ENCODE measurements at regions not wholly inside any gene's neighbourhood (a gene's known extent, or its start where the extent isn't known, plus 50 kb on each side); places are given as distances from the start of the nearest gene placed in this dataset.
"Not testable (repeated sequence)": the region's sequence is repeated elsewhere in the genome, so short reads cannot be mapped to it uniquely, and the experiment has no call there.

GRCh38 chr4:38442073-38442788 is 221.8 kb upstream of the KLF3 start:
- DNase-seq = no peak

DNA sequence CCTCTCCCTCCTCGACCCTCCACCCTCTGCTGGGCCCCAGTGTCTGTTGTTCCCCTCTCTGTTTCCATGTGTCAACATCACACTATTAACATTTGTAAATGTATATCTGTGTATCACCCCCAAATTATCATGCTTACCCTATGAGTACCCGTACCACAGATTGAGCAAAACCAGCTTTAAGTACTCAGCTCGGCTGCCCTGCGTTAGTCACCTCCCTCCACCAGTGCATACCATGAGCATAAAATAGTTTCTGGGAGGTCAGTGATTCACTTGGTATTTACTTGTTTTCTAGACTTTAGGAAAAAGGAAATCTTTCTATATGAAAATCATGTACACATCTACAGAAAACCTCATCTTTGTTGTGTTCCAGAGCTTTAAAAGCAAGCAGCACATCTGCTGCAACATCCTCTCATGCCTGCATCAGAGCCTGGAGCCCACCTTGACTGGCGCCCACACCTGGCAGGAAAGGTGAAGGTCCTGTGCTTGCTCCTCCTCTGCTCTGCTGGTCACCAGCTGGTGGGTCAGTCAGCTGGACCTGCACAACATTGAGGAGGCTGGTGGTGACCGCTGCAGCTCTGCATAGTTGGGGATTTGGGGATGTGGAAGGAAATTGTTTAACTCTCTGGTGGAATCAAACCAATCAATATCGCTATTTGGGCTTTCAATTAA is 214.4 kb upstream of the KLF3 start:
- no peak for DNase-seq

GRCh38 chr4:38452009-38452408 is 212.0 kb upstream of the KLF3 start:
- DNase-seq = no peak

DNA sequence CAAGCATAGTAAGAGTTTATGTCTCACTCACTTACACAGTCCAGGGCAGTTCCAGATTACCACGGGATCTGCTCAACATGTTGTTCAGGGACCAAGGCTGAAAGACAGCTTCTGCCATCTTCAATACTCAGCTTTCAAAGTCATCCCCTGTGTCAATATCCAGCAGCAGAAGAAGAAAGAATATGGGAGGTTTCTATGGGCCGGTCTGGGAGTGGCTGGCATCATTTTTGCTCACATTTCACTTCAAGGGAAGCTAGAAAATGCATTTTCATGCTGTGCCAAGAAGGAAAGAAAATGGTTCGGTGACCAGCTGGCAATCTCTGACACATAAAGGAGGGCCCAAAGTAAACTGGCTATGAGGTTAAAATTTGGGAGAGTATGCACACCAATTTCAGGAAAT is 211.5 kb upstream of the KLF3 start:
- no peak for DNase-seq

DNA sequence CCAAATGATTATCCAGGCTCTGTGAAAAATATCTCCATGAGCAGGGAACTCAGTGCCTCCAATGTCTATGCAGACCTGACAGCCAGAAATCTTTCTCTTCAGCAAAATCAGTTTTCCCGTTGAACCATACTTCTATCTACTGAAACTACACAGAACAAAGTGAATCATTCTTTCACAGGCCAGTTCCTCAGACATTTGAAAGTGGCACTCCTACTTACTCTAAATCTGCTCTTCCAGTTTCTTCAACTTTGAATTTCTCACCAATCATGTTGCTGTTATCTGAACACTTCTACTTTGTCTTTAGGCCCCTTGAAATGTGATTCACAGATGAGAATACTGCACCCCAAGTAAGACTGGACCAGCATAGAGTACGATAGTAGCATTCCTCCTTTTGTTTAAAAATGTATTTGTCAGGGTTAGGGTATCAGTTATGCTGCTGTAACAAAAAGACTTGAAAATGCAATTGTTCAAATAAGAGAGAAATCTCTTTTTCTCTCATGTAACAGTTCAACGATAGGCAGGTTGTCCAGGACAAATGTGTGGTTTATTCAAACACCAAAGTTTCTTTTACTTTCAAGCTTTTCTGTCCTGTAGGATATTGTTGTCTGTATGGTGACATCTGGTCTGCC is 210.6 kb upstream of the KLF3 start:
- no peak for DNase-seq

DNA sequence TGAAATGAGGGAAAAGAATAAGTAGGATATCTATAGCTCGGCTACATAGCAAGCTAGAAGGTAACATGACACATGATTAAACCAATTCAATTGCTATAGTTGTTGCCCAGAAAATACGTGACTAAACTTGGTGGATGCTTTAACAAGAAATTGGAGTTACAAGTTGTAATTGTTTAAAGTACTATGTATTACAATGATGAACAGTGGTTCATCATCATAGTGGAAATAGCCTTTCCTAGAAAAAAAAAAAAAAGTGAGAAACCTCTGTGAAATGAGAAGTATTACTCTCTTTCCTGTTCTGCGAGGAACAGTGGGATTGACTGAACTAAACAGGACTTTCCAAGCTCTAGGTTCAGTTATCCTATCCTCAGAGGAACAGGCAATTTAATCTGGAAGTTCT is 209.7 kb upstream of the KLF3 start:
- no peak for DNase-seq

- no peak for DNase-seq
Measured at GRCh38 chr4:38455092-38455862, 208.7 kb upstream of the KLF3 start.

- DNase-seq = no peak
Measured at GRCh38 chr4:38456096-38456495, 207.9 kb upstream of the KLF3 start.

GRCh38 chr4:38461342-38461741 is 202.7 kb upstream of the KLF3 start:
- DNase-seq = no peak

DNA sequence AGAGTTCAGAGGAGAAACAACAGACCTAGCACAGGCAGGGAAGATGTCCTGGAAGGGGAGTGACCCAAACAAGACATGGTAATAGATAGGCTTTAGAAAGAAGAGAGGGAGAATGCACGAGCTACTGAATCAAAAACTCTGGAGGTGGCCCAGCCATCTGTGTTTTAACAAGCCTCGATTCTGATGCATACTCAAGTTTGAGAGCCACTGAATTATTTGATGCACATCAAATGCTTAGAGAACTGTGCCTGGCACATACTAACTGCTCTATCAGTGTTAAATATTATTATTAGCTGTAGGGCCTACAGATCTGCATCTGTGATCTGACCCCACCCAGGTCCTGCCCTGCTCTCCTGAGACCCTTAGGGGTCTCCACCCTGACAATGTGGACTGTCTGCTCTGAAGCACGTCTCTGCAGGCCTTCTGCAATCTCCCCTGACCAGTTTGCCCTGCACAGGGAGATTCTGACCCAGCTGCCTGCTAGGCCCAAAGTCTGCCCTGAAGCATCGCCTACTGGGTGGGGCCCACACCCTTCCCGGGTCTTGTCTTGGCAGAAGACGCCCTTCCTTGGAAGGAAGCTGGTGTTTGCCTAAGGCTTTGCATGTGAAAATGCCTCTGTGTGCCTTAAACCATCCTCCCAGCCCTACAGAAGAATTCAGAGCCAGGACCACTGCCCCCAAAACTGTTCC is 201.5 kb upstream of the KLF3 start:
- no peak for DNase-seq

DNA sequence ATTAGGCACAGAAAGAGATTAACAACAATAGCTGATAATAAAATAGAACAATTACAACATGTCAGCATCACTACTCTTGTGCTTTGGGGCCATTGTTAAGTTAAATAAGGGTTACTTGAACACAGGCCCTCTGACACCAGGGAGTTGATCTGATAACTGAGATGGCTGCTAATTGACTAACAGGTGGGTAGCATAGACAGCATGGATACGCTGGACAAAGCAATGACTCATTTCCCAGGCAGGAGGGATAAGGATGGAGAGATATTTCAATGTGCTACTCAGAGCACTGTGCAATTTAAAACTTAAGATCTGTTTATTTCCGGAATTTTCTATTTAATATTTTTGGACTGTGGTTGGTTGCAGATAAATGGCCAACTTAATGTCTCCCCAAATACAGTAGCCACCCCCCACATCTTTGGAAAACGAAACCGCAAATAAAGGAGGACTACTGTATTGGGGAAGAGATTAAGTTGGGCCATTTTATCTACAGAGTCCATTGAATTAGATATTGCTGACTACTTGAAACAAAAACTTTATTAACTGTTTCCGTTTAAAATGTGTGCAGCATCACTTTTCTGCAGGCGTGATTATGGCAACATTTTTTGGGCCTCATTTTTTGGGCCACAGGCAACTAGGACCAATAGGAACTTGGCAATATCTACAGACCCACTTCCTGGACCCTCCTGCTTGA is 200.6 kb upstream of the KLF3 start:
- DNase-seq = no peak

DNA sequence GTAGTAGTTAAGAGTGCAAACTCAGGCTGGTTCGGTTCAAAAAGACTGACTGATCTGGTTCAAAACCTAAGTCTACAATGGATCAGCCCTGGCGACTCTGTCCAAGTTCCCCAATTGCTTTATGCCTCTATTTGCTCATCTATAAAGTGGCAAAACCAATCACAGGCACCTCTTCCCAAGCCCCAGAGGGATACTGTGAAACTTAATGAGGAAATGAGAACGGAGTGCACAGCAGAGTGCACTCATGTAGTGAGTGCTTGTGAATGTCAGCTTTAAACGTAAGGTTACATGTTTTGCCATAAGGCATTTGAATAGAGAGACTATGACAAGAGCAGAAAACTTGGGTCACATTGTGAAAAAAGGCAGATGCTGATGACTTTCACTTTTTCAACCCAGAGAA is 199.7 kb upstream of the KLF3 start:
- DNase-seq = no peak

DNA sequence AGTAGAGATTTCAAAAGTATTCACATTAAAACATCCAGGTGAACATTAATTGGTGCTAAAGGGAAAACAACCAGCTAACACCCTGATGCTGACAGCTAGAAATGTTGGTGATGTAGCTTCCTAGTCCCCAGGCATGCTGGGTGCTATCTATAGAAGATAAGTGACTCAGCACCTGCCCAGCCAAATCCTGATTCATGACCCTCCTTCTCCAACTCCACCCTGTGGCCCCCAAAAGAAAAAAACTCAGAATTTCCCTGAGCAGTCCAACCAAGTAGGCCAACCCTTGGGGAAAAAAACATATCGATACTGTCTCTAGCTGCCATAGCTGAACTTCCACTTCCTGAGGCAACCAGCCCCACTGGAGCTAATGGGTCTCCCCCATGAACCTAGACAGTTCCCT is 197.6 kb upstream of the KLF3 start:
- no peak for DNase-seq

DNA sequence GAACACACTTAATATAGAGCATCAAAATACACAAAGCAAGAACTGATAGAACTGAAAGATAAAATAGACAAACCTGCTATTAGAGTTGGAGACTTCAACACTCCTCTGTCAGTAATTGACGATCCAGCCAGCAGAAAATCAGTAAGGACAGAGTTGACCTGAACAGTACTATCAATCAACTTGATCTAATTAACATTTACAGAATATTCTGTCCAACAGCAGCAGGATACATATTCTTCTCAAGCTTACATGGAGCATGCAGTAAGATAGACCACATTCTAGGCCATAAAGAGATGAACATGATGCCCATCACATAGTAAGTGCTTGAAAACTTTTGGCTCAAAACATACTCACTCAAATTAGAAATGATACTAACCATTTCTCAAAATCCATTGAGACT is 196.7 kb upstream of the KLF3 start:
- DNase-seq = no peak

DNA sequence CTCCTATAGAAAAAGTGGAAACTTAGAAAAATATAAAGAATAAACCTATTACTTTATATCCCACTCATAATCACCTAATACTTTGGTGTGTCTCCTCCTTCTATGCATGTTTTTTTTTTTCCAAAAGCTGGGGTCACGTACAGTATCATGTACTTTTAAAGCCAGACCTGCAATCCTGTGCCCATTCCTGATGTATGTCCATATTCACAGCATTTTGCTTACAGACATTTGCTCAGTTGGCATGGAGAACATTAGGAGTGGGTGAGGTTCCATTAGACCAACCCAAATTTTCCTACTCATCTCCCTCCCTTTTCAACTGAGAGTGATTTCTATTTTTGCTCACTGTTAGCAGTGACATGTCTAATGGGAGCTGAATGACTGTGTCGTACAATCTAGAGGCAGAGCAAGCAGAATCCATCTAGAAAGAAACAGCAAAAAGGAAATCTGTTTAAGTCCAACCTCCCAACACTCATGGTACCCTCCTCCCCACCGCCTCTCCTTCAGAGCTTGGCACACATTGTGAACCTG is 195.6 kb upstream of the KLF3 start:
- no peak for DNase-seq

- DNase-seq = no peak
Measured at GRCh38 chr4:38469410-38469809, 194.6 kb upstream of the KLF3 start.

DNA sequence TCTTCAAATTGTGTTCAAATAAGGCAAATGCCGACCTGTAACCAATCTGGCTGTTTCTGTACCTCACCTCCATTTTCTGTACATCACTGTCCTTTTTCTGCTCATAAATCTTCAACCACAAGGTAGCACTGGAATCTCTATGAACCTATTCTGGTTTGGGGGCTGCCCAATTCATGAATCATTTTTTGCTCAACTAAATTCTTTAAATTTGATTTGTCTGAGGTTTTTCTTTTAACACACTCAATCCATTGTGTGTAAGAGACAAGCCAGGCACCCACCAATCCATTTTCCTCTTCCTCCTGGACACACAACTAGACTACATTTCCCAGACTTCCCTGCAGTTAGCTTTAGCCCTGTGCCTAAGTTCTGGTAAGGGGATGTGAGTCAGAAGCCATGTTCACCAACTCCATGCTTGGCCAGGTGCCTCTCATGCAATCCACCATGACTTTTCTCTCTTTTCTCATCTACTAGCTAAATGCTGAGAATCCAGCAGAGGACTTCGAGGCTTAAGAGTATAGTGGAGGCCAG is 193.2 kb upstream of the KLF3 start:
- no peak for DNase-seq

DNA sequence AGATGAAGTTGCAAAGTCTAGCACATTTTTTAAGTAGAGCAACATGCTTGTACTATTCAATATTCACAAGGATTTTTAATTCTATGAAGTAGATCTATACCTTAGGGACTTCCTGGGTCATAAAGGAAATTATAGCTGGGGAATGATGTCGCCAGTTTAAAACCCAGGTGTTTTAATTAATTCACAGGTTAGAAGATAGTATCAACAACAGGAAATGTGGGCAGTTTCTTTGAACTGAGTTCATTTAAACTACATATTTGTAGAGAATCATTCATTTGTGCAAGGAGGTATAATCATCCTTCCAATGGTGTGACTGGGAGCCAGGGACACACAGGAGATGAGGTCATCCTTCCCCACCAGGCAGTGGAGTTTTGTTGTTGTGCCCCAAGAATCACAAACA is 181.3 kb upstream of the KLF3 start:
- DNase-seq = no peak

GRCh38 chr4:38483628-38484027 is 180.4 kb upstream of the KLF3 start:
- DNase-seq = not testable (repeated sequence)

DNA sequence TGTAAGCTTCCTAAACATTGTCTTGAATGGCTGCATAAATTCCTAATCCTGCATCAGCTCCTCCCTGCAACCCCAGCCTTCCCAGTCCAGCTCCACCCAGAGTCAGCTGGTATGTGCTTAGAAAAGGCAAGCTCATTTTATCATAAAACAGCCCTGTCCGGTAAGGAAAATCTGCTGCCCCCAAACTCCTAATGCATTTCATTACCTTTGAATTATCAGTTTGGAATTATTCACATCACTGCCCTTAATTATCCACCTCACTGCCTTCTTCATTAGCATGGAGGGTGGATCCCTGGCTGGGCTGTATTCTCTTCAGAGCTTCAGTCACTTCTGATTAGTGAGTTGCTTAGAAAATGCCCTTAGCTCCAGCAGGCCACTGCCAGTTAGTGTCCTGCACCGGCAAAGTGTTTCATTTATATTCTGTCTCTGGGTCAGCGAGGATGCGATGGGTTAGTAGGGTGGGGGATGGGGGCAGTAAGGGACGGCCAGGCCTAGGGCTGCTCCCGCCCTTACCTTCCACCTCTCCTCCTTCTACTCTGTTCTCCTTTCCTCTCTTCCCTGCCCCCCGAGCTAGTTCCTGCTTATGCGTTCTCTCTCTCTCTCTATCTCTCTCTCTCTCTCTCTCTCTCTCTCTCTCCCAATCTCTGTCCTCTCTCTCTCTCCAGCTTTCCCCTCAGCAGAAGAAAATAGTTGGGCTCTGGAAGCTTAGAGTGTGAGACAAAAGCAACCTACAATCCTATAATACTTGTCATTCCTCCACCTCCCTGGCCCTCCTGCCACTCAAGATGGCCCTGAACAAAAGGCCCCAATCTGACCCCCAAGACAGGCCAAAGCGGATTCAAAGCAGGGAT is 174.8 kb upstream of the KLF3 start:
- no peak for DNase-seq

Measured in NCI-H82 (cell line).